SK-N-SH treated with all-trans-retinoic acid at 6 μM for 48 hours (cell line): ENCODE measurements at regions not wholly inside any gene's neighbourhood (a gene's known extent, or its start where the extent isn't known, plus 50 kb on each side); places are given as distances from the start of the nearest gene placed in this dataset.

ENCODE experiments used
- ATAC-seq: fragments of 200-7000 bp; cut with Tn5 transposase; 3 replicates; pipeline ENCODE4 v1.9.1; 2020; ENCODE audit warnings: mild to moderate bottlenecking, moderate library complexity
- ARNTL ChIP-seq: fragments of 450-650 bp; formaldehyde crosslinking; IDR thresholded peaks from 2 replicates; pipeline ENCODE4 v1.5.0; 2020; ENCODE audit warnings: low read depth, mild to moderate bottlenecking, moderate library complexity, borderline replicate concordance
- BACH2 ChIP-seq: fragments of 250-450 bp; sonication (Bioruptor Pico); IDR thresholded peaks from 2 replicates; pipeline ENCODE4 v1.9.0; 2021; ENCODE audit warnings: mild to moderate bottlenecking, borderline replicate concordance
- GLIS3 ChIP-seq: fragments of 250-450 bp; sonication (Bioruptor Pico); IDR thresholded peaks from 2 replicates; pipeline ENCODE4 v1.5.0; 2020; ENCODE audit warnings: mild to moderate bottlenecking, moderate library complexity
- ISL1 ChIP-seq: fragments of 250-450 bp; sonication (Bioruptor Pico); IDR thresholded peaks from 2 replicates; pipeline ENCODE4 v2.1.2; 2022; ENCODE audit warnings: mild to moderate bottlenecking, moderate library complexity
- OSR1 ChIP-seq: fragments of 250-450 bp; sonication (Bioruptor Pico); IDR thresholded peaks from 2 replicates; pipeline ENCODE4 v1.8.0; 2022; ENCODE audit warnings: moderate library complexity, mild to moderate bottlenecking, inconsistent platforms
- PATZ1 ChIP-seq: fragments of 250-450 bp; sonication (Bioruptor Pico); IDR thresholded peaks from 2 replicates; pipeline ENCODE4 v1.8.0; 2020; ENCODE audit warnings: mild to moderate bottlenecking, moderate library complexity, borderline replicate concordance
- PPARA ChIP-seq: fragments of 250-450 bp; sonication (Bioruptor Pico); IDR thresholded peaks from 2 replicates; pipeline ENCODE4 v1.5.0; 2020; ENCODE audit warnings: mild to moderate bottlenecking, borderline replicate concordance
- SNAI2 ChIP-seq: fragments of 250-450 bp; sonication (Bioruptor Pico); IDR thresholded peaks from 2 replicates; pipeline ENCODE4 v1.5.0; 2020; ENCODE audit warnings: mild to moderate bottlenecking, moderate library complexity
- TCF4 ChIP-seq: fragments of 250-450 bp; sonication (Bioruptor Pico); IDR thresholded peaks from 2 replicates; pipeline ENCODE4 v1.8.0; 2021; ENCODE audit warnings: mild to moderate bottlenecking, moderate library complexity, borderline replicate concordance
- TOX ChIP-seq: fragments of 250-450 bp; sonication (Bioruptor Pico); IDR thresholded peaks from 2 replicates; pipeline ENCODE4 v1.8.0; 2021; ENCODE audit warnings: mild to moderate bottlenecking, moderate library complexity, borderline replicate concordance
- ZC3H10 ChIP-seq: fragments of 250-450 bp; sonication (Bioruptor Pico); IDR thresholded peaks from 2 replicates; pipeline ENCODE4 v1.5.1; 2021; ENCODE audit warnings: mild to moderate bottlenecking, moderate library complexity
- ZFP3 ChIP-seq: fragments of 250-450 bp; sonication (Bioruptor Pico); IDR thresholded peaks from 2 replicates; pipeline ENCODE4 v1.5.0; 2020; ENCODE audit warnings: mild to moderate bottlenecking, moderate library complexity
- ZFP30 ChIP-seq: fragments of 450-650 bp; formaldehyde crosslinking; IDR thresholded peaks from 2 replicates; pipeline ENCODE4 v1.5.0; 2022; ENCODE audit warnings: mild to moderate bottlenecking, moderate library complexity
- ZNF70 ChIP-seq: fragments of 450-650 bp; formaldehyde crosslinking; IDR thresholded peaks from 2 replicates; pipeline ENCODE4 v1.5.0; 2020; ENCODE audit warnings: mild to moderate bottlenecking, moderate library complexity
- TF ChIP-seq, protein P1 (sequence below): fragments of 250-450 bp; sonication (Bioruptor Pico); IDR thresholded peaks from 2 replicates; pipeline ENCODE4 v1.8.0; 2021; ENCODE audit warnings: low read depth, mild to moderate bottlenecking, moderate library complexity, borderline replicate concordance
- TF ChIP-seq, protein P2 (sequence below): fragments of 250-450 bp; sonication (Bioruptor Pico); IDR thresholded peaks from 2 replicates; pipeline ENCODE4 v1.5.0; 2020; ENCODE audit warnings: mild to moderate bottlenecking, moderate library complexity
- TF ChIP-seq, protein P3 (sequence below): fragments of 250-450 bp; sonication (Bioruptor Pico); IDR thresholded peaks from 2 replicates; pipeline ENCODE4 v1.5.1; 2021; ENCODE audit warnings: mild to moderate bottlenecking, moderate library complexity

GRCh38 chr11:111173221-111173620 is 72.3 kb upstream of the POU2AF2 start (continued):
- no peak for TF ChIP-seq PATZ1
- TF ChIP-seq PPARA (CRISPR knock-in tag), result no peak
- TF ChIP-seq, protein P1, sequence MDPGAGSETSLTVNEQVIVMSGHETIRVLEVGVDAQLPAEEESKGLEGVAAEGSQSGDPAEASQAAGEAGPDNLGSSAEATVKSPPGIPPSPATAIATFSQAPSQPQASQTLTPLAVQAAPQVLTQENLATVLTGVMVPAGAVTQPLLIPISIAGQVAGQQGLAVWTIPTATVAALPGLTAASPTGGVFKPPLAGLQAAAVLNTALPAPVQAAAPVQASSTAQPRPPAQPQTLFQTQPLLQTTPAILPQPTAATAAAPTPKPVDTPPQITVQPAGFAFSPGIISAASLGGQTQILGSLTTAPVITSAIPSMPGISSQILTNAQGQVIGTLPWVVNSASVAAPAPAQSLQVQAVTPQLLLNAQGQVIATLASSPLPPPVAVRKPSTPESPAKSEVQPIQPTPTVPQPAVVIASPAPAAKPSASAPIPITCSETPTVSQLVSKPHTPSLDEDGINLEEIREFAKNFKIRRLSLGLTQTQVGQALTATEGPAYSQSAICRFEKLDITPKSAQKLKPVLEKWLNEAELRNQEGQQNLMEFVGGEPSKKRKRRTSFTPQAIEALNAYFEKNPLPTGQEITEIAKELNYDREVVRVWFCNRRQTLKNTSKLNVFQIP (CRISPR knock-in tag), result no peak
- TF ChIP-seq, protein P2, sequence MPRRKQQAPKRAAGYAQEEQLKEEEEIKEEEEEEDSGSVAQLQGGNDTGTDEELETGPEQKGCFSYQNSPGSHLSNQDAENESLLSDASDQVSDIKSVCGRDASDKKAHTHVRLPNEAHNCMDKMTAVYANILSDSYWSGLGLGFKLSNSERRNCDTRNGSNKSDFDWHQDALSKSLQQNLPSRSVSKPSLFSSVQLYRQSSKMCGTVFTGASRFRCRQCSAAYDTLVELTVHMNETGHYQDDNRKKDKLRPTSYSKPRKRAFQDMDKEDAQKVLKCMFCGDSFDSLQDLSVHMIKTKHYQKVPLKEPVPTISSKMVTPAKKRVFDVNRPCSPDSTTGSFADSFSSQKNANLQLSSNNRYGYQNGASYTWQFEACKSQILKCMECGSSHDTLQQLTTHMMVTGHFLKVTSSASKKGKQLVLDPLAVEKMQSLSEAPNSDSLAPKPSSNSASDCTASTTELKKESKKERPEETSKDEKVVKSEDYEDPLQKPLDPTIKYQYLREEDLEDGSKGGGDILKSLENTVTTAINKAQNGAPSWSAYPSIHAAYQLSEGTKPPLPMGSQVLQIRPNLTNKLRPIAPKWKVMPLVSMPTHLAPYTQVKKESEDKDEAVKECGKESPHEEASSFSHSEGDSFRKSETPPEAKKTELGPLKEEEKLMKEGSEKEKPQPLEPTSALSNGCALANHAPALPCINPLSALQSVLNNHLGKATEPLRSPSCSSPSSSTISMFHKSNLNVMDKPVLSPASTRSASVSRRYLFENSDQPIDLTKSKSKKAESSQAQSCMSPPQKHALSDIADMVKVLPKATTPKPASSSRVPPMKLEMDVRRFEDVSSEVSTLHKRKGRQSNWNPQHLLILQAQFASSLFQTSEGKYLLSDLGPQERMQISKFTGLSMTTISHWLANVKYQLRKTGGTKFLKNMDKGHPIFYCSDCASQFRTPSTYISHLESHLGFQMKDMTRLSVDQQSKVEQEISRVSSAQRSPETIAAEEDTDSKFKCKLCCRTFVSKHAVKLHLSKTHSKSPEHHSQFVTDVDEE (CRISPR knock-in tag), result no peak
- no peak for TF ChIP-seq ZFP30 (CRISPR knock-in tag)
- no peak for TF ChIP-seq BACH2 (CRISPR knock-in tag)

DNA sequence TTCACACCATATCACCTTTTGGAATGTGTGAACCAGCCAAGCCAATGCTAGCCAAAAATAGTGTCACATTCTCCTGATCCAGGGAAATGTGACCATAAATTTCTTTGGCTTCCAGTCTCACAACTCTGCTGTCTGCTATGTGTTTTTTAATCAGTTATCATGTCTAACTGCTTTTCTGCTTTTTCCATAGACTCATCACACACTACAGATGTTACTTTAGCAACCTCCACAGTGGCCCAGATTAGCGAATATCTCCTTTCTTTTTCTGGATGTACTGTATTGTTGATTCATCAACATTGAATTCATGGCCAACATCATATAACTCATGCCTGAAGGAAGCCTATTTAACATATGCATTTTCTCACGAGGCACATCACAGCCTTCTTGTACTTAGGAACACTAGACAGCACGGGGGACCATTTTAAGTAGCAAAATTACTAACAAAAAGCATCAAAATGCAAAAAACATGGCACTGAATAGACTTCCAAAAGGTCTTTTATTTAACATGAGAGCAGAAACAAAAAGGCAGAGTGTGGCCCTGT is 73.1 kb upstream of the POU2AF2 start:
- ATAC-seq, result no peak
- TF ChIP-seq ZFP30 (CRISPR knock-in tag) (no peak), PATZ1 (no peak), TOX (CRISPR knock-in tag) (no peak), OSR1 (CRISPR knock-in tag) (no peak), SNAI2 (CRISPR knock-in tag) (no peak), ZC3H10 (CRISPR knock-in tag) (no peak), ZNF70 (CRISPR knock-in tag) (no peak)
- TF ChIP-seq, protein P3, sequence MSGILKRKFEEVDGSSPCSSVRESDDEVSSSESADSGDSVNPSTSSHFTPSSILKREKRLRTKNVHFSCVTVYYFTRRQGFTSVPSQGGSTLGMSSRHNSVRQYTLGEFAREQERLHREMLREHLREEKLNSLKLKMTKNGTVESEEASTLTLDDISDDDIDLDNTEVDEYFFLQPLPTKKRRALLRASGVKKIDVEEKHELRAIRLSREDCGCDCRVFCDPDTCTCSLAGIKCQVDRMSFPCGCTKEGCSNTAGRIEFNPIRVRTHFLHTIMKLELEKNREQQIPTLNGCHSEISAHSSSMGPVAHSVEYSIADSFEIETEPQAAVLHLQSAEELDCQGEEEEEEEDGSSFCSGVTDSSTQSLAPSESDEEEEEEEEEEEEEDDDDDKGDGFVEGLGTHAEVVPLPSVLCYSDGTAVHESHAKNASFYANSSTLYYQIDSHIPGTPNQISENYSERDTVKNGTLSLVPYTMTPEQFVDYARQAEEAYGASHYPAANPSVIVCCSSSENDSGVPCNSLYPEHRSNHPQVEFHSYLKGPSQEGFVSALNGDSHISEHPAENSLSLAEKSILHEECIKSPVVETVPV, result no peak

DNA sequence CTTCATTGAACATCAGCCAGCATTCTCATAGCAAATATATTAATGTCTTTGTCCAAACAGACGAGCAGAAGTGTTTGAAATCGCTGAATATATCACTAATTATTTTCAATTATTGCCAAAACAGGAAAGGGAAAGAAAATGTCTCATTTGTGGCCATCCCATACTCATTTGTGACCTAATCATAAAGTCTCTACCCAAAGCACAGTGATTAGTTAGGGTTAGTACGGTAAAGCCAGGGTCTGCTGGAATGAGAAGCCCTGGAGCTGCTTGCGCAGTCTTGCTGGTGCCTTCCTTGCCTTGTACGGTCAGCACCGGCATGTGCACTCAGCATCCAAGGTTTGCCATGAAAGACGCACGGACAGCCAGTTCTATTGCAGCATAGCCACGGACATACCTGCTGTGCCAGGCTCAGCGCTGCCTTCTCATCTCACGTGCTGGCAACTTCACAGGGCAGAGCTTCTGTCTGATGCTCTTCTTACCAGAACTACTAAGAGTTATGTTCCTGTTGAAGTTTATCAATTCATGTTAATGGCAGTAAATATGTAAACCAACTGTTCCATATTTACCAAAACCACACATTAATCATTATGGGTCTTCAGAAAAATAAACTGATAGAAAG is 74.7 kb upstream of the POU2AF2 start:
- TF ChIP-seq ARNTL (CRISPR knock-in tag) (no peak), TCF4 (CRISPR knock-in tag) (no peak), ZFP3 (CRISPR knock-in tag) (no peak), GLIS3 (CRISPR knock-in tag) (no peak), TOX (CRISPR knock-in tag) (no peak), ZC3H10 (CRISPR knock-in tag) (no peak), SNAI2 (CRISPR knock-in tag) (no peak), PPARA (CRISPR knock-in tag) (no peak), ISL1 (no peak)
- TF ChIP-seq, protein P1 (CRISPR knock-in tag), result no peak
- TF ChIP-seq, all 23 proteins: peak for 0
- ATAC-seq, result no peak
